ENCODE measurements at regions not wholly inside any gene's neighbourhood (a gene's known extent, or its start where the extent isn't known, plus 50 kb on each side); places are given as distances from the start of the nearest gene placed in this dataset.
A peak's percentile ranks its signal among the peaks of the same experiment; 100 is the strongest.

GRCh38 chr18:51522338-51522737 lies 324.9 kb upstream of the MEX3C start:
- no peak for TF ChIP-seq ZFX (IDR thresholded peaks at IDR 0.05; ENCODE audit: borderline replicate concordance)
- TF ChIP-seq CTCF (IDR thresholded peaks at IDR 0.05) = no peak
- H3K27ac ChIP-seq = no peak overlapping the region

GRCh38 chr18:51522821-51523220 lies 325.3 kb upstream of the MEX3C start:
- no peak overlapping the region for H3K27ac ChIP-seq

GRCh38 chr18:51523671-51524070 lies 326.2 kb upstream of the MEX3C start:
- no peak overlapping the region for H3K27ac ChIP-seq
- no peak for TF ChIP-seq ZFX (IDR thresholded peaks at IDR 0.05; ENCODE audit: borderline replicate concordance)
- no peak for TF ChIP-seq CTCF (IDR thresholded peaks at IDR 0.05)

More at GRCh38 chr18:51522821-51523220, 325.3 kb upstream of the MEX3C start:
- TF ChIP-seq ZFX (IDR thresholded peaks at IDR 0.05; ENCODE audit: borderline replicate concordance) (no peak), CTCF (IDR thresholded peaks at IDR 0.05) (no peak)

- TF ChIP-seq ZFX (IDR thresholded peaks at IDR 0.05; ENCODE audit: borderline replicate concordance) = no peak
- no peak for TF ChIP-seq CTCF (IDR thresholded peaks at IDR 0.05)
- no peak overlapping the region for H3K27ac ChIP-seq
Measured at GRCh38 chr18:51525453-51526225, 328.2 kb upstream of the MEX3C start.

GRCh38 chr18:51527826-51528225 lies 330.3 kb upstream of the MEX3C start:
- TF ChIP-seq ZFX (IDR thresholded peaks at IDR 0.05; ENCODE audit: borderline replicate concordance) (no peak), CTCF (IDR thresholded peaks at IDR 0.05) (no peak)
- no peak overlapping the region for H3K27ac ChIP-seq

GRCh38 chr18:51531501-51531900 lies 334.0 kb upstream of the MEX3C start:
- TF ChIP-seq CTCF (IDR thresholded peaks at IDR 0.05) (no peak), ZFX (IDR thresholded peaks at IDR 0.05; ENCODE audit: borderline replicate concordance) (no peak)
- H3K27ac ChIP-seq = no peak overlapping the region

- peak; percentile 75 for TF ChIP-seq CTCF (IDR thresholded peaks at IDR 0.05)
- no peak for TF ChIP-seq ZFX (IDR thresholded peaks at IDR 0.05; ENCODE audit: borderline replicate concordance)
- H3K27ac ChIP-seq = no peak overlapping the region
Measured at GRCh38 chr18:51537487-51537886, 340.0 kb upstream of the MEX3C start.

All from 22Rv1 (cell line).